ENCODE measurements at regions not wholly inside any gene's neighbourhood (a gene's known extent, or its start where the extent isn't known, plus 50 kb on each side); places are given as distances from the start of the nearest gene placed in this dataset.

- no peak overlapping the region for H3K27ac ChIP-seq (ENCODE audit: extremely low read depth, low read depth, low read length)
- CTCF ChIA-PET = interaction anchor here (0.6 kb wide), 1 partner anchor 25 kb away, joined by 3 read pairs; no protein-coding TSS in a partner anchor
These were observed 118.5 kb downstream of the KCNS3 start for GRCh38 chr2:17996978-17997377.

GRCh38 chr2:17995593-17995992 lies 117.1 kb downstream of the KCNS3 start:
- POLR2A ChIA-PET = no interaction called here
- H3K4me1 ChIP-seq (ENCODE audit: control insufficient read depth, insufficient read depth, low read length) = no peaks in the 10 kb centered on the region
- no peaks in the 10 kb centered on the region for H3K36me3 ChIP-seq (ENCODE audit: control insufficient read depth in 2 of 2, insufficient read depth in 1 of 2, low read length in 2 of 2)
- H3K9me3 ChIP-seq (ENCODE audit: control insufficient read depth, insufficient read depth, low read depth, low read length) = no peaks in the 10 kb centered on the region
- CTCF ChIA-PET = no interaction called here
- H3K4me3 ChIP-seq (ENCODE audit: low read depth, low read length) = no peak overlapping the region
- no peak overlapping the region for H3K27ac ChIP-seq (ENCODE audit: extremely low read depth, low read depth, low read length)
- no peak for TF ChIP-seq ZNF600 (tag by site-specific recombination; IDR thresholded peaks at IDR 0.05)
- no peak for TF ChIP-seq ZNF214 (tag by site-specific recombination; IDR thresholded peaks at IDR 0.05; ENCODE audit: borderline replicate concordance)
- no peak for TF ChIP-seq ZNF148 (tag by site-specific recombination; IDR thresholded peaks at IDR 0.05; ENCODE audit: borderline replicate concordance)
- TF ChIP-seq FEZF1 (tag by site-specific recombination; IDR thresholded peaks at IDR 0.05) = no peak
- TF ChIP-seq ZBTB48 (tag by site-specific recombination; IDR thresholded peaks at IDR 0.05) = no peak
- no peak for TF ChIP-seq ZNF645 (tag by site-specific recombination; IDR thresholded peaks at IDR 0.05)
- TF ChIP-seq OVOL3 (tag by site-specific recombination; IDR thresholded peaks at IDR 0.05) = no peak
- no peak for TF ChIP-seq ZNF473 (tag by site-specific recombination; IDR thresholded peaks at IDR 0.05)
- no peak for TF ChIP-seq ZNF639 (tag by site-specific recombination; IDR thresholded peaks at IDR 0.05)
- no peak for TF ChIP-seq ZNF391 (tag by site-specific recombination; IDR thresholded peaks at IDR 0.05; ENCODE audit: borderline replicate concordance, low read depth)
- TF ChIP-seq ZNF677 (tag by site-specific recombination; IDR thresholded peaks at IDR 0.05) = no peak
- no peak for TF ChIP-seq ZNF610 (tag by site-specific recombination; IDR thresholded peaks at IDR 0.05; ENCODE audit: borderline replicate concordance)

More at GRCh38 chr2:17996978-17997377, 118.5 kb downstream of the KCNS3 start:
- no peaks in the 10 kb centered on the region for H3K4me1 ChIP-seq (ENCODE audit: control insufficient read depth, insufficient read depth, low read length)
- H3K9me3 ChIP-seq (ENCODE audit: control insufficient read depth, insufficient read depth, low read depth, low read length) = no peaks in the 10 kb centered on the region
- no peak overlapping the region for H3K4me3 ChIP-seq (ENCODE audit: low read depth, low read length)
- POLR2A ChIA-PET = no interaction called here
- H3K36me3 ChIP-seq (ENCODE audit: control insufficient read depth in 2 of 2, insufficient read depth in 1 of 2, low read length in 2 of 2) = no peaks in the 10 kb centered on the region
- TF ChIP-seq ZNF223 (tag by site-specific recombination; IDR thresholded peaks at IDR 0.05) (no peak), ZBTB49 (tag by site-specific recombination; IDR thresholded peaks at IDR 0.05; ENCODE audit: low read depth) (no peak), ZNF175 (tag by site-specific recombination; IDR thresholded peaks at IDR 0.05) (no peak), ZNF133 (tag by site-specific recombination; IDR thresholded peaks at IDR 0.05) (no peak), ZNF280C (tag by site-specific recombination; IDR thresholded peaks at IDR 0.05) (no peak), ZNF777 (tag by site-specific recombination; IDR thresholded peaks at IDR 0.05; ENCODE audit: borderline replicate concordance) (no peak), ZNF837 (tag by site-specific recombination; IDR thresholded peaks at IDR 0.05) (no peak), ZNF785 (tag by site-specific recombination; IDR thresholded peaks at IDR 0.05) (no peak), ZNF274 (IDR thresholded peaks at IDR 0.05; ENCODE audit: low read length) (no peak), ZNF274 (tag by site-specific recombination; IDR thresholded peaks at IDR 0.05; ENCODE audit: borderline replicate concordance) (no peak), ZBTB48 (tag by site-specific recombination; IDR thresholded peaks at IDR 0.05) (no peak), ZNF112 (tag by site-specific recombination; IDR thresholded peaks at IDR 0.05) (no peak), ZNF677 (tag by site-specific recombination; IDR thresholded peaks at IDR 0.05) (no peak), TRIM28 (IDR thresholded peaks at IDR 0.05; ENCODE audit: borderline replicate concordance, low read length) (no peak), MZF1 (tag by site-specific recombination; IDR thresholded peaks at IDR 0.05; ENCODE audit: borderline replicate concordance) (no peak), ZNF341 (tag by site-specific recombination; IDR thresholded peaks at IDR 0.05; ENCODE audit: low read depth) (no peak), ZNF19 (tag by site-specific recombination; IDR thresholded peaks at IDR 0.05; ENCODE audit: low read depth) (no peak)

All from HEK293 (cell line).